CD14-positive monocyte (primary cell): ENCODE measurements at regions not wholly inside any gene's neighbourhood (a gene's known extent, or its start where the extent isn't known, plus 50 kb on each side); places are given as distances from the start of the nearest gene placed in this dataset.
A peak's percentile ranks its signal among the peaks of the same experiment; 100 is the strongest.

ENCODE experiments used
- DNase-seq, 3 donors: peaks; one replicate each; pipeline ENCODE4 v3.0.0-alpha.2; 2011 to 2022
- H2AFZ ChIP-seq: 2 replicates; pipeline ENCODE4 v1.6.0; 2012; ENCODE audit warnings: mild to moderate bottlenecking, low read depth, low read length, inconsistent platforms; ENCODE audit not compliant: insufficient read depth, poor library complexity, severe bottlenecking
- H3K27ac ChIP-seq, 2 donors: 1 replicate in 1 of 2; 2 replicates in 1 of 2; pipeline ENCODE4 v1.5.1; 2012 to 2013; ENCODE audit warnings: low read length in 2 of 2, control low read depth in 1 of 2, inconsistent platforms in 1 of 2, low read depth in 1 of 2, mild to moderate bottlenecking in 1 of 2
- H3K27me3 ChIP-seq, 2 donors: one replicate each; pipeline versions ENCODE4 v1.6.0 to v1.6.1; 2011 to 2013; ENCODE audit warnings: low read length in 2 of 2; ENCODE audit not compliant: control insufficient read depth in 2 of 2, insufficient read depth in 2 of 2
- H3K36me3 ChIP-seq, 2 donors: replicated peaks in 1 of 2; 1 replicate in 1 of 2; 2 replicates in 1 of 2; pipeline versions ENCODE4 v1.5.1 to v1.6.1; 2012 to 2013; ENCODE audit warnings: low read length in 2 of 2, control low read depth in 1 of 2, inconsistent platforms in 1 of 2, mild to moderate bottlenecking in 1 of 2; ENCODE audit not compliant: insufficient read depth in 2 of 2, control insufficient read depth in 1 of 2
- H3K4me1 ChIP-seq, 2 donors: 1 replicate in 1 of 2; 2 replicates in 1 of 2; pipeline versions ENCODE4 v1.5.1 to v1.6.1; 2012 to 2013; ENCODE audit warnings: low read length in 2 of 2, control low read depth in 1 of 2, inconsistent platforms in 1 of 2, mild to moderate bottlenecking in 1 of 2, moderate library complexity in 1 of 2; ENCODE audit not compliant: insufficient read depth in 2 of 2, control insufficient read depth in 1 of 2
- H3K4me2 ChIP-seq: replicated peaks from 2 replicates; pipeline ENCODE3; 2012; ENCODE audit warnings: low read length, moderate library complexity, mild to moderate bottlenecking; ENCODE audit not compliant: poor library complexity, severe bottlenecking; ENCODE audit errors: extremely low read depth
- H3K4me3 ChIP-seq, 3 experiments: fragments of 200-600 bp in 1 of 3; sonication (generic) in 1 of 3; replicated peaks in 1 of 3; 1 replicate in 2 of 3; 2 replicates in 1 of 3; pipeline ENCODE4 v1.5.1; 2011 to 2013; ENCODE audit warnings: low read length in 3 of 3, mild to moderate bottlenecking in 3 of 3, control low read depth in 2 of 3, low read depth in 2 of 3, inconsistent platforms in 1 of 3, moderate library complexity in 1 of 3
- H3K79me2 ChIP-seq: 2 replicates; pipeline ENCODE4 v1.6.0; 2012; ENCODE audit warnings: mild to moderate bottlenecking, control low read depth, inconsistent platforms, low read length, moderate library complexity; ENCODE audit not compliant: insufficient read depth
- H3K9ac ChIP-seq: 2 replicates; pipeline ENCODE4 v1.6.0; 2017; ENCODE audit warnings: low read length, mild to moderate bottlenecking; ENCODE audit not compliant: insufficient read depth, poor library complexity, severe bottlenecking
- H3K9me3 ChIP-seq, 2 donors: replicated peaks in 1 of 2; 1 replicate in 1 of 2; 2 replicates in 1 of 2; pipeline versions ENCODE4 v1.5.1 to v1.6.1; 2012 to 2013; ENCODE audit warnings: low read length in 2 of 2, control low read depth in 1 of 2; ENCODE audit not compliant: control insufficient read depth in 1 of 2, insufficient read depth in 1 of 2
- H4K20me1 ChIP-seq: 2 replicates; pipeline ENCODE4 v1.6.0; 2012; ENCODE audit warnings: mild to moderate bottlenecking, low read length, control low read depth, moderate library complexity; ENCODE audit not compliant: insufficient read depth
- H3K27ac Mint-ChIP-seq, 7 donors: one replicate each; pipeline ENCODE4 v1.8.0; 2020; ENCODE audit warnings: mild to moderate bottlenecking in 7 of 7, mixed read lengths in 7 of 7, moderate library complexity in 6 of 7, inconsistent platforms in 2 of 7
- H3K27me3 Mint-ChIP-seq, 3 donors: one replicate each; pipeline ENCODE4 v1.8.0; 2021 to 2022; ENCODE audit warnings: low read depth in 3 of 3, mild to moderate bottlenecking in 3 of 3, mixed read lengths in 3 of 3, moderate library complexity in 3 of 3, inconsistent platforms in 1 of 3
- H3K36me3 Mint-ChIP-seq, 2 donors: one replicate each; pipeline ENCODE4 v1.8.0; 2020; ENCODE audit warnings: mixed read lengths in 2 of 2, inconsistent platforms in 1 of 2, mild to moderate bottlenecking in 1 of 2
- H3K4me1 Mint-ChIP-seq: one replicate; pipeline ENCODE4 v1.8.0; 2020; ENCODE audit warnings: mild to moderate bottlenecking, mixed read lengths
- H3K4me3 Mint-ChIP-seq, 2 donors: one replicate each; pipeline ENCODE4 v1.8.0; 2020; ENCODE audit warnings: mild to moderate bottlenecking in 2 of 2, mixed read lengths in 2 of 2, moderate library complexity in 1 of 2
- H3K9me3 Mint-ChIP-seq, 7 donors: one replicate each; pipeline ENCODE4 v1.8.0; 2020 to 2022; ENCODE audit warnings: mixed read lengths in 7 of 7, mild to moderate bottlenecking in 6 of 7, moderate library complexity in 6 of 7, inconsistent platforms in 2 of 7
- CTCF ChIP-seq: fragments of 200-600 bp; IDR thresholded peaks from one replicate; pipeline ENCODE4 v1.8.0; 2022; ENCODE audit warnings: antibody characterized with exemption, mild to moderate bottlenecking
- WGBS: methylation state at CpG from one replicate; pipeline ENCODE4 v1.1.5; 2013; ENCODE audit warnings: missing lambda C conversion rate; ENCODE audit not compliant: insufficient coverage; 5-methylcytosine and 5-hydroxymethylcytosine counted together
- intact Hi-C, 2 donors: fragments of 100-400 bp; cut with micrococcal nuclease; formaldehyde crosslinking; loops; one replicate each; pipeline versions ENCODE4 v1.15.0 to v1.15.1; 2023

GRCh38 chr7:142460402-142461117, 202.7 kb upstream of the PRSS58 start:
- peaks cover 21 to 22% of the 10 kb centered on the region in 2 donors for H3K4me1 ChIP-seq
- no peaks in the 10 kb centered on the region for H3K36me3 Mint-ChIP-seq
- no peaks in the 10 kb centered on the region for H3K27me3 Mint-ChIP-seq
- H4K20me1 ChIP-seq: no peaks in the 10 kb centered on the region
- no peak overlapping the region for H2AFZ ChIP-seq
- H3K27ac Mint-ChIP-seq: no peak overlapping the region
- H3K36me3 ChIP-seq: no peaks in the 10 kb centered on the region
- TF ChIP-seq CTCF: no peak
- H3K27ac ChIP-seq: no peak overlapping the region
- H3K4me1 Mint-ChIP-seq: peaks cover 34% of the 10 kb centered on the region
- intact Hi-C loops: loop anchor here in 1 of 2 donors (5.0 kb wide), 1 partner anchor 37 kb away; no protein-coding TSS in a partner anchor
- H3K27me3 ChIP-seq: no peaks in the 10 kb centered on the region
- no peak overlapping the region for H3K4me2 ChIP-seq
- H3K4me3 Mint-ChIP-seq: no peak overlapping the region
- H3K9me3 Mint-ChIP-seq: no peaks in the 10 kb centered on the region
- H3K4me3 ChIP-seq: no peak overlapping the region
- H3K79me2 ChIP-seq: no peaks in the 10 kb centered on the region
- H3K9me3 ChIP-seq: no peaks in the 10 kb centered on the region
- 87% methylated on average over 3 of the region's 7 CpGs for WGBS
- H3K9ac ChIP-seq: no peak overlapping the region
- DNase-seq: no peak

- Mint-ChIP-seq H3K4me1 (peaks cover 40% of the 10 kb centered on the region), H3K36me3 (no peaks in the 10 kb centered on the region), H3K4me3 (peak overlapping the region in 1 of 2 donors; percentile 0), H3K27ac (peak overlapping the region in 1 of 7 donors; percentile 30), H3K27me3 (no peaks in the 10 kb centered on the region), H3K9me3 (no peaks in the 10 kb centered on the region)
- Histone ChIP-seq H3K9ac (no peak overlapping the region), H3K9me3 (no peaks in the 10 kb centered on the region), H3K79me2 (no peaks in the 10 kb centered on the region), H4K20me1 (no peaks in the 10 kb centered on the region), H3K27me3 (no peaks in the 10 kb centered on the region), H3K36me3 (no peaks in the 10 kb centered on the region), H3K4me1 (peaks cover 27 to 28% of the 10 kb centered on the region in 2 donors), H3K27ac (no peak overlapping the region), H3K4me2 (no peak overlapping the region), H3K4me3 (no peak overlapping the region), H2AFZ (peak overlapping the region; percentile 37)
- intact Hi-C loops: no loop called here
- peak; percentile 87 for TF ChIP-seq CTCF
- WGBS: 3% methylated on average over 4 of the region's 5 CpGs
- DNase-seq: peak; percentile 40 to 61 (median 59)
Measured at GRCh38 chr7:142459551-142459963, 201.7 kb upstream of the PRSS58 start.
